NCI-H2227 (cell line): ENCODE measurements at regions not wholly inside any gene's neighbourhood (a gene's known extent, or its start where the extent isn't known, plus 50 kb on each side); places are given as distances from the start of the nearest gene placed in this dataset.

Source experiments
- DNase-seq: peaks from one replicate; lab custom pipeline; 2025; ENCODE audit not compliant: unreplicated experiment; lab: John Stamatoyannopoulos, UW

- no peak for DNase-seq
Measured at GRCh38 chr12:63321373-63321772, 170.4 kb upstream of the AVPR1A start.

GRCh38 chr12:63319936-63320633, 169.1 kb upstream of the AVPR1A start:
- no peak for DNase-seq

GRCh38 chr12:63319386-63319785, 168.4 kb upstream of the AVPR1A start:
- no peak for DNase-seq

- DNase-seq: no peak
Measured at GRCh38 chr12:63318933-63319332, 167.9 kb upstream of the AVPR1A start.

GRCh38 chr12:63318313-63318712, 167.3 kb upstream of the AVPR1A start:
- no peak for DNase-seq

- no peak for DNase-seq
Measured at GRCh38 chr12:63317880-63318279, 166.9 kb upstream of the AVPR1A start.

- DNase-seq: no peak
Measured at GRCh38 chr12:63317286-63317846, 166.4 kb upstream of the AVPR1A start.

- DNase-seq: no peak
Measured at GRCh38 chr12:63313139-63313538, 162.1 kb upstream of the AVPR1A start.

- no peak for DNase-seq
Measured at GRCh38 chr12:63308671-63309070, 157.7 kb upstream of the AVPR1A start.

- DNase-seq: no peak
Measured at GRCh38 chr12:63307849-63308248, 156.8 kb upstream of the AVPR1A start.

- no peak for DNase-seq
Measured at GRCh38 chr12:63305901-63306875, 155.2 kb upstream of the AVPR1A start.

GRCh38 chr12:63304887-63305316, 153.9 kb upstream of the AVPR1A start:
- DNase-seq: no peak

- no peak for DNase-seq
Measured at GRCh38 chr12:63302941-63303536, 152.0 kb upstream of the AVPR1A start.

- DNase-seq: no peak
Measured at GRCh38 chr12:63302269-63302940, 151.4 kb upstream of the AVPR1A start.

- DNase-seq: no peak
Measured at GRCh38 chr12:63301311-63301710, 150.3 kb upstream of the AVPR1A start.

- DNase-seq: no peak
Measured at GRCh38 chr12:63298386-63298930, 147.5 kb upstream of the AVPR1A start.

GRCh38 chr12:63294327-63294632, 143.3 kb upstream of the AVPR1A start:
- DNase-seq: no peak

GRCh38 chr12:63292471-63293221, 141.6 kb upstream of the AVPR1A start:
- no peak for DNase-seq

GRCh38 chr12:63276537-63277365, 125.8 kb upstream of the AVPR1A start:
- peak; percentile 61 for DNase-seq
